ENCODE measurements at regions not wholly inside any gene's neighbourhood (a gene's known extent, or its start where the extent isn't known, plus 50 kb on each side); places are given as distances from the start of the nearest gene placed in this dataset.

- TF ChIP-seq CTCF (IDR thresholded peaks at IDR 0.05) (no peak), POLR2A (IDR thresholded peaks at IDR 0.05) (no peak)
Measured at GRCh38 chr10:100655326-100655759, 90.0 kb upstream of the PAX2 start.
